Glomerular endothelial cell (primary cell): ENCODE measurements at regions not wholly inside any gene's neighbourhood (a gene's known extent, or its start where the extent isn't known, plus 50 kb on each side); places are given as distances from the start of the nearest gene placed in this dataset.

Experiments used
- DNase-seq: peaks from one replicate; pipeline ENCODE4 v3.0.0-alpha.2; 2011; ENCODE audit warnings: low read depth, low spot score; ENCODE audit errors: extremely low read depth

GRCh38 chr11:131295986-131296385 lies 74.4 kb upstream of the NTM start:
- DNase-seq, result no peak

GRCh38 chr11:131297441-131297840 lies 73.0 kb upstream of the NTM start:
- no peak for DNase-seq

GRCh38 chr11:131299598-131300438 lies 70.6 kb upstream of the NTM start:
- no peak for DNase-seq

GRCh38 chr11:131300439-131300717 lies 70.0 kb upstream of the NTM start:
- no peak for DNase-seq

- DNase-seq, result no peak
These were observed 69.1 kb upstream of the NTM start for GRCh38 chr11:131301306-131301705.

GRCh38 chr11:131302836-131303235 lies 67.6 kb upstream of the NTM start:
- DNase-seq, result no peak

- no peak for DNase-seq
These were observed 66.8 kb upstream of the NTM start for GRCh38 chr11:131303611-131304119.

- no peak for DNase-seq
These were observed 65.4 kb upstream of the NTM start for GRCh38 chr11:131305005-131305404.

GRCh38 chr11:131307506-131307905 lies 62.9 kb upstream of the NTM start:
- no peak for DNase-seq

GRCh38 chr11:131309776-131310175 lies 60.6 kb upstream of the NTM start:
- no peak for DNase-seq

GRCh38 chr11:131311776-131312514 lies 58.5 kb upstream of the NTM start:
- DNase-seq, result no peak
